Lower lobe of right lung (tissue), 2 donors: ENCODE measurements at regions not wholly inside any gene's neighbourhood (a gene's known extent, or its start where the extent isn't known, plus 50 kb on each side); places are given as distances from the start of the nearest gene placed in this dataset.

Experiments
- ATAC-seq, 2 donors: fragments of 200-7000 bp; cut with Tn5 transposase; one replicate each; pipeline ENCODE4 v1.9.1; 2020 to 2022; ENCODE audit warnings: mild to moderate bottlenecking in 2 of 2, moderate library complexity in 2 of 2
- DNase-seq: peaks from one replicate; pipeline ENCODE4 v3.0.0-alpha.2; 2020
- H3K27ac ChIP-seq: fragments of 200-600 bp; one replicate; pipeline ENCODE4 v1.8.0; 2022
- H3K27me3 ChIP-seq: fragments of 200-600 bp; one replicate; pipeline ENCODE4 v1.8.0; 2022; ENCODE audit warnings: low read depth
- H3K36me3 ChIP-seq: fragments of 200-600 bp; one replicate; pipeline ENCODE4 v1.8.0; 2022; ENCODE audit warnings: mild to moderate bottlenecking
- H3K4me1 ChIP-seq: fragments of 200-600 bp; one replicate; pipeline ENCODE4 v1.8.0; 2022
- H3K4me3 ChIP-seq: fragments of 200-600 bp; one replicate; pipeline ENCODE4 v1.8.0; 2022; ENCODE audit warnings: mild to moderate bottlenecking
- H3K9me3 ChIP-seq: fragments of 200-600 bp; one replicate; pipeline ENCODE4 v1.8.0; 2022
- intact Hi-C: fragments of 100-400 bp; cut with DNase I; formaldehyde crosslinking; loops from one replicate; pipeline ENCODE4 v1.11.0; 2022
- TF ChIP-seq, protein P1 (sequence below): fragments of 200-600 bp; IDR thresholded peaks from one replicate; pipeline ENCODE4 v1.8.0; 2022; ENCODE audit warnings: antibody characterized with exemption, mild to moderate bottlenecking
- donor health status: DM: no; HTN: yes; CAD: no; lungs with severe emphysema.

DNA sequence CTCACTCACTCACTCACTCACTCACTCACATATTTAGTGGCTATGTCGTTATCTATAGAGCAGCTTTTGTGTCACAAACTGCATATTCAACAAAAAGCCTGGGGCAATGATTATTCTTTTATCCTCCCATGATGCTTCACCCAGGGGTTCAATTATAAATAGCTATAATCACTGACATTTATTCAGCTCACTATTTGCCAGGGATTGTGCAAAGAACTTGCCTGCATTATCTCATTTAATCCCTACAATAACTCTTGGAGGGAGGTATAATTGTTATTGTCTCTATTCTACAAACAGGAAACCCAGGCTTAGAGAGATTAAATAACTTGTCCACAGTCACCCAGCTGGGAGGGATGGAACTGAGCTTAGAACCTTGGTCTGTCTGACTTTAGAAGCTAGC is 298.0 kb upstream of the MSX2 start:
- Histone ChIP-seq H3K36me3 (no peaks in the 10 kb centered on the region), H3K27ac (no peak overlapping the region), H3K4me3 (no peak overlapping the region), H3K9me3 (no peaks in the 10 kb centered on the region), H3K4me1 (no peaks in the 10 kb centered on the region), H3K27me3 (peaks cover 9% of the 10 kb centered on the region)
- ATAC-seq (no peak), DNase-seq (no peak)
- intact Hi-C loops = no loop called here
- TF ChIP-seq, protein P1, sequence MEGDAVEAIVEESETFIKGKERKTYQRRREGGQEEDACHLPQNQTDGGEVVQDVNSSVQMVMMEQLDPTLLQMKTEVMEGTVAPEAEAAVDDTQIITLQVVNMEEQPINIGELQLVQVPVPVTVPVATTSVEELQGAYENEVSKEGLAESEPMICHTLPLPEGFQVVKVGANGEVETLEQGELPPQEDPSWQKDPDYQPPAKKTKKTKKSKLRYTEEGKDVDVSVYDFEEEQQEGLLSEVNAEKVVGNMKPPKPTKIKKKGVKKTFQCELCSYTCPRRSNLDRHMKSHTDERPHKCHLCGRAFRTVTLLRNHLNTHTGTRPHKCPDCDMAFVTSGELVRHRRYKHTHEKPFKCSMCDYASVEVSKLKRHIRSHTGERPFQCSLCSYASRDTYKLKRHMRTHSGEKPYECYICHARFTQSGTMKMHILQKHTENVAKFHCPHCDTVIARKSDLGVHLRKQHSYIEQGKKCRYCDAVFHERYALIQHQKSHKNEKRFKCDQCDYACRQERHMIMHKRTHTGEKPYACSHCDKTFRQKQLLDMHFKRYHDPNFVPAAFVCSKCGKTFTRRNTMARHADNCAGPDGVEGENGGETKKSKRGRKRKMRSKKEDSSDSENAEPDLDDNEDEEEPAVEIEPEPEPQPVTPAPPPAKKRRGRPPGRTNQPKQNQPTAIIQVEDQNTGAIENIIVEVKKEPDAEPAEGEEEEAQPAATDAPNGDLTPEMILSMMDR = no peak

DNA sequence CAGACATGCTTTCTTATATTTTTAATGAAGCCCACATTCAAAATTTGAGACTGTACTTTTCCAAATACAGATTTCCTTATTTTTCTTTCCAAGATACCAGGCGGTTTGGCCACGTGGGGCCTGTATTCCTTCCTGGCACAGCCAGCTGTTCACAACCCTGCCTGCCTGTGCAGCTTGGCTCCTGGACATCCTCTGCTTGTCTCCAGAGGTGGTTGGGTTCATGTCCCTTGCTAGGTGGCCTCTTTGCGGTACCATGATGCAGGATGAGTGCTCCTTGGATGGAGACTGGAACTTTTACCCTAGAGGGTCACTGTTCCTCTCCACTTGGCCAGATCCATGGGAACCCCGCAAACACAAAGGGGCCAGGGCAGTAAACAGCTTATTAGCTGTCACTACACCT is 297.5 kb upstream of the MSX2 start:
- TF ChIP-seq, protein P1 = no peak
- Histone ChIP-seq H3K4me3 (no peak overlapping the region), H3K36me3 (no peaks in the 10 kb centered on the region), H3K27ac (no peak overlapping the region), H3K4me1 (no peaks in the 10 kb centered on the region), H3K9me3 (no peaks in the 10 kb centered on the region), H3K27me3 (peaks cover 9% of the 10 kb centered on the region)
- DNase-seq = no peak
- intact Hi-C loops = no loop called here
- ATAC-seq = no peak

GRCh38 chr5:174427304-174427703 is 297.1 kb upstream of the MSX2 start:
- Histone ChIP-seq H3K4me3 (no peak overlapping the region), H3K4me1 (no peaks in the 10 kb centered on the region), H3K36me3 (no peaks in the 10 kb centered on the region), H3K27ac (no peak overlapping the region), H3K27me3 (peaks cover 8% of the 10 kb centered on the region), H3K9me3 (no peaks in the 10 kb centered on the region)
- intact Hi-C loops = no loop called here
- ATAC-seq (no peak), DNase-seq (no peak)
- TF ChIP-seq, protein P1 = no peak

GRCh38 chr5:174428895-174429294 is 295.5 kb upstream of the MSX2 start:
- Histone ChIP-seq H3K27me3 (peaks cover 8% of the 10 kb centered on the region), H3K9me3 (no peaks in the 10 kb centered on the region), H3K27ac (no peak overlapping the region), H3K4me1 (no peaks in the 10 kb centered on the region), H3K4me3 (no peak overlapping the region), H3K36me3 (no peaks in the 10 kb centered on the region)
- TF ChIP-seq, protein P1 = no peak
- DNase-seq (no peak), ATAC-seq (no peak)
- intact Hi-C loops = no loop called here

GRCh38 chr5:174430940-174431339 is 293.4 kb upstream of the MSX2 start:
- Histone ChIP-seq H3K9me3 (no peaks in the 10 kb centered on the region), H3K27ac (no peak overlapping the region), H3K4me3 (no peak overlapping the region), H3K27me3 (peaks cover 13% of the 10 kb centered on the region), H3K4me1 (no peaks in the 10 kb centered on the region), H3K36me3 (no peaks in the 10 kb centered on the region)
- intact Hi-C loops = no loop called here
- ATAC-seq (no peak), DNase-seq (no peak)
- TF ChIP-seq, protein P1 = no peak

- intact Hi-C loops = no loop called here
These were observed 292.9 kb upstream of the MSX2 start for GRCh38 chr5:174431504-174431903.

More at GRCh38 chr5:174431504-174431903, 292.9 kb upstream of the MSX2 start:
- H3K36me3 ChIP-seq = no peaks in the 10 kb centered on the region
- no peak overlapping the region for H3K4me3 ChIP-seq
- no peak overlapping the region for H3K27ac ChIP-seq
- ATAC-seq (no peak), DNase-seq (no peak)
- H3K4me1 ChIP-seq = no peaks in the 10 kb centered on the region
- no peaks in the 10 kb centered on the region for H3K9me3 ChIP-seq
- TF ChIP-seq, protein P1 = no peak
- H3K27me3 ChIP-seq = peaks cover 13% of the 10 kb centered on the region
